HepG2 (cell line): ENCODE measurements at regions not wholly inside any gene's neighbourhood (a gene's known extent, or its start where the extent isn't known, plus 50 kb on each side); places are given as distances from the start of the nearest gene placed in this dataset.

Source experiments
- CHD2 ChIP-seq: IDR thresholded peaks from 2 replicates; pipeline ENCODE4 v1.6.1; 2011; ENCODE audit warnings: low read depth, low read length, improper control_type of control experiment
- ESRRA ChIP-seq: sonication (generic); formaldehyde crosslinking; IDR thresholded peaks from 2 replicates; pipeline ENCODE4 v1.5.1; 2020; ENCODE audit warnings: mild to moderate bottlenecking, low read depth, missing genetic modification reagents
- SMAD9 ChIP-seq: sonication (generic); formaldehyde crosslinking; IDR thresholded peaks from 2 replicates; pipeline ENCODE4 v1.5.1; 2020; ENCODE audit warnings: mild to moderate bottlenecking, missing genetic modification reagents
- SOX5 ChIP-seq: IDR thresholded peaks from 2 replicates; pipeline ENCODE4 v1.6.1; 2016; ENCODE audit warnings: borderline replicate concordance
- ZNF274 ChIP-seq: sonication (generic); formaldehyde crosslinking; IDR thresholded peaks from 2 replicates; pipeline ENCODE4 v1.5.1; 2020; ENCODE audit warnings: mild to moderate bottlenecking, missing genetic modification reagents
- ZNF296 ChIP-seq: sonication (generic); formaldehyde crosslinking; conservative IDR thresholded peaks from 2 replicates; pipeline ENCODE4 v1.5.0; 2020; ENCODE audit warnings: mild to moderate bottlenecking, missing genetic modification reagents
- ZNF484 ChIP-seq: sonication (generic); formaldehyde crosslinking; IDR thresholded peaks from 2 replicates; pipeline ENCODE4 v1.5.1; 2020; ENCODE audit warnings: mild to moderate bottlenecking, low read depth, missing genetic modification reagents, borderline replicate concordance
- ZNF546 ChIP-seq: sonication (generic); formaldehyde crosslinking; conservative IDR thresholded peaks from 2 replicates; pipeline ENCODE4 v1.8.1; 2023; ENCODE audit warnings: mild to moderate bottlenecking, missing genetic modification reagents
- TF ChIP-seq, protein P1 (sequence below), 2 experiments: sonication (generic) in 1 of 2; formaldehyde crosslinking in 1 of 2; IDR thresholded peaks; 2 replicates each; pipeline versions ENCODE4 v1.6.1 to v1.9.0; 2014 to 2022; ENCODE audit warnings: antibody characterized with exemption in 1 of 2, borderline replicate concordance in 1 of 2, inconsistent platforms in 1 of 2, low read depth in 1 of 2, missing genetic modification reagents in 1 of 2
- TF ChIP-seq, protein P2 (sequence below): sonication (generic); formaldehyde crosslinking; IDR thresholded peaks from 2 replicates; pipeline ENCODE4 v1.5.0; 2020; ENCODE audit warnings: mild to moderate bottlenecking, missing genetic modification reagents, moderate library complexity

DNA sequence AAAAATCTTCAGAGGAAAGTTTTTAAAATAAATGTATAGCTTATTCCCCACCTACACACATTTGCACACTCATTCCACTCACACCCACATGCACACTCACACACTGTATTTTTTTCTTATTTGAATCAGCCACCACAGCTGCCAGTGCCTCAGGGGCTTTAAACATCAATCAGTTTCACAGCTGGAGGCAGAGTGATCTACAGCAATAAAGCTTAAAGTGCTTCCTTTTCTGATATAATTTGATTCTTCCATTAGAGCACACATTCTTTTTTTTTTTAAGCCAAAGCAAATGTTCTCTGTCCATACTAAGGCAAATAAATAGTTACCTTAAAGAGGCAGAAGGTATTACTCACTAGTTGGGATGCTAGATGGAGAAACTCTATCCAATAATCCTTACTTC lies 498.8 kb upstream of the POU3F2 start:
- no peak for TF ChIP-seq ZNF484
- no peak for TF ChIP-seq CHD2
- no peak for TF ChIP-seq SMAD9 (CRISPR knock-in tag)
- TF ChIP-seq, protein P1, sequence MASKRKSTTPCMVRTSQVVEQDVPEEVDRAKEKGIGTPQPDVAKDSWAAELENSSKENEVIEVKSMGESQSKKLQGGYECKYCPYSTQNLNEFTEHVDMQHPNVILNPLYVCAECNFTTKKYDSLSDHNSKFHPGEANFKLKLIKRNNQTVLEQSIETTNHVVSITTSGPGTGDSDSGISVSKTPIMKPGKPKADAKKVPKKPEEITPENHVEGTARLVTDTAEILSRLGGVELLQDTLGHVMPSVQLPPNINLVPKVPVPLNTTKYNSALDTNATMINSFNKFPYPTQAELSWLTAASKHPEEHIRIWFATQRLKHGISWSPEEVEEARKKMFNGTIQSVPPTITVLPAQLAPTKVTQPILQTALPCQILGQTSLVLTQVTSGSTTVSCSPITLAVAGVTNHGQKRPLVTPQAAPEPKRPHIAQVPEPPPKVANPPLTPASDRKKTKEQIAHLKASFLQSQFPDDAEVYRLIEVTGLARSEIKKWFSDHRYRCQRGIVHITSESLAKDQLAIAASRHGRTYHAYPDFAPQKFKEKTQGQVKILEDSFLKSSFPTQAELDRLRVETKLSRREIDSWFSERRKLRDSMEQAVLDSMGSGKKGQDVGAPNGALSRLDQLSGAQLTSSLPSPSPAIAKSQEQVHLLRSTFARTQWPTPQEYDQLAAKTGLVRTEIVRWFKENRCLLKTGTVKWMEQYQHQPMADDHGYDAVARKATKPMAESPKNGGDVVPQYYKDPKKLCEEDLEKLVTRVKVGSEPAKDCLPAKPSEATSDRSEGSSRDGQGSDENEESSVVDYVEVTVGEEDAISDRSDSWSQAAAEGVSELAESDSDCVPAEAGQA (IDR thresholded peaks at IDR 0.05; ENCODE audit: low read depth) = no peak
- TF ChIP-seq, protein P1 (CRISPR knock-in tag; IDR thresholded peaks at IDR 0.05; ENCODE audit: borderline replicate concordance) = no peak
- TF ChIP-seq ZNF274 (CRISPR knock-in tag) = no peak
- no peak for TF ChIP-seq ESRRA (CRISPR knock-in tag)
- no peak for TF ChIP-seq ZNF296 (CRISPR knock-in tag)
- TF ChIP-seq, protein P2, sequence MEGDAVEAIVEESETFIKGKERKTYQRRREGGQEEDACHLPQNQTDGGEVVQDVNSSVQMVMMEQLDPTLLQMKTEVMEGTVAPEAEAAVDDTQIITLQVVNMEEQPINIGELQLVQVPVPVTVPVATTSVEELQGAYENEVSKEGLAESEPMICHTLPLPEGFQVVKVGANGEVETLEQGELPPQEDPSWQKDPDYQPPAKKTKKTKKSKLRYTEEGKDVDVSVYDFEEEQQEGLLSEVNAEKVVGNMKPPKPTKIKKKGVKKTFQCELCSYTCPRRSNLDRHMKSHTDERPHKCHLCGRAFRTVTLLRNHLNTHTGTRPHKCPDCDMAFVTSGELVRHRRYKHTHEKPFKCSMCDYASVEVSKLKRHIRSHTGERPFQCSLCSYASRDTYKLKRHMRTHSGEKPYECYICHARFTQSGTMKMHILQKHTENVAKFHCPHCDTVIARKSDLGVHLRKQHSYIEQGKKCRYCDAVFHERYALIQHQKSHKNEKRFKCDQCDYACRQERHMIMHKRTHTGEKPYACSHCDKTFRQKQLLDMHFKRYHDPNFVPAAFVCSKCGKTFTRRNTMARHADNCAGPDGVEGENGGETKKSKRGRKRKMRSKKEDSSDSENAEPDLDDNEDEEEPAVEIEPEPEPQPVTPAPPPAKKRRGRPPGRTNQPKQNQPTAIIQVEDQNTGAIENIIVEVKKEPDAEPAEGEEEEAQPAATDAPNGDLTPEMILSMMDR = no peak
- no peak for TF ChIP-seq SOX5 (CRISPR knock-in tag)
- TF ChIP-seq ZNF546 (CRISPR knock-in tag) = no peak
